Fibroblast of lung (primary cell): ENCODE measurements at regions not wholly inside any gene's neighbourhood (a gene's known extent, or its start where the extent isn't known, plus 50 kb on each side); places are given as distances from the start of the nearest gene placed in this dataset.

Experiments used
- DNase-seq, 2 donors: peaks; one replicate each; pipeline versions ENCODE4 v3.0.0 to v3.0.0-alpha.2; 2010; ENCODE audit warnings: low read depth in 2 of 2
- H2AFZ ChIP-seq: 2 replicates; pipeline ENCODE4 v1.5.1; 2012; ENCODE audit warnings: low read length, control low read depth, inconsistent platforms
- H3K27ac ChIP-seq: 2 replicates; pipeline ENCODE4 v1.5.1; 2011; ENCODE audit warnings: low read length, control low read depth; ENCODE audit not compliant: insufficient read depth
- H3K27me3 ChIP-seq: 2 replicates; pipeline ENCODE4 v1.5.1; 2011; ENCODE audit warnings: mild to moderate bottlenecking, low read length; ENCODE audit not compliant: control insufficient read depth, insufficient read depth
- H3K36me3 ChIP-seq: 2 replicates; pipeline ENCODE4 v1.5.1; 2011; ENCODE audit warnings: low read length; ENCODE audit not compliant: control insufficient read depth, insufficient read depth
- H3K4me1 ChIP-seq: 2 replicates; pipeline ENCODE4 v1.5.1; 2011; ENCODE audit warnings: low read length; ENCODE audit not compliant: control insufficient read depth, insufficient read depth; ENCODE audit errors: extremely low read depth
- H3K4me2 ChIP-seq: 2 replicates; pipeline ENCODE4 v1.5.1; 2011; ENCODE audit warnings: low read length, control low read depth; ENCODE audit not compliant: insufficient read depth; ENCODE audit errors: extremely low read depth
- H3K4me3 ChIP-seq, 4 experiments: fragments of 200-600 bp in 1 of 4; sonication (generic) in 1 of 4; replicated peaks in 1 of 4; 2 replicates each; pipeline ENCODE4 v1.5.1; 2011 to 2016; ENCODE audit warnings: low read length in 4 of 4, low read depth in 3 of 4, mild to moderate bottlenecking in 3 of 4, control low read depth in 2 of 4, inconsistent platforms in 1 of 4, mixed read lengths in 1 of 4; ENCODE audit not compliant: insufficient read depth in 1 of 4; ENCODE audit errors: control extremely low read depth in 1 of 4
- H3K79me2 ChIP-seq: 2 replicates; pipeline ENCODE4 v1.5.1; 2012; ENCODE audit warnings: mild to moderate bottlenecking, low read length, inconsistent platforms; ENCODE audit not compliant: control insufficient read depth, insufficient read depth
- H3K9ac ChIP-seq: 2 replicates; pipeline ENCODE4 v1.5.1; 2011; ENCODE audit warnings: mild to moderate bottlenecking, low read length, control low read depth; ENCODE audit not compliant: insufficient read depth
- H3K9me3 ChIP-seq: 2 replicates; pipeline ENCODE4 v1.5.1; 2012; ENCODE audit warnings: low read depth, low read length; ENCODE audit not compliant: control insufficient read depth, insufficient read depth
- H4K20me1 ChIP-seq: 2 replicates; pipeline ENCODE4 v1.5.1; 2011; ENCODE audit warnings: low read length; ENCODE audit not compliant: control insufficient read depth, insufficient read depth; ENCODE audit errors: extremely low read depth
- EZH2 ChIP-seq: IDR thresholded peaks from 2 replicates; pipeline ENCODE4 v1.5.1; 2012; ENCODE audit warnings: low read length, control low read depth, mild to moderate bottlenecking; ENCODE audit errors: missing control alignments
- TF ChIP-seq, protein P1 (sequence below), 2 donors: IDR thresholded peaks in 1 of 2; conservative IDR thresholded peaks in 1 of 2; 1 replicate in 1 of 2; 2 replicates in 1 of 2; pipeline ENCODE4 v1.5.1; 2011 to 2012; ENCODE audit warnings: low read length in 2 of 2, control low read depth in 1 of 2, inconsistent platforms in 1 of 2, low read depth in 1 of 2, mild to moderate bottlenecking in 1 of 2

DNA sequence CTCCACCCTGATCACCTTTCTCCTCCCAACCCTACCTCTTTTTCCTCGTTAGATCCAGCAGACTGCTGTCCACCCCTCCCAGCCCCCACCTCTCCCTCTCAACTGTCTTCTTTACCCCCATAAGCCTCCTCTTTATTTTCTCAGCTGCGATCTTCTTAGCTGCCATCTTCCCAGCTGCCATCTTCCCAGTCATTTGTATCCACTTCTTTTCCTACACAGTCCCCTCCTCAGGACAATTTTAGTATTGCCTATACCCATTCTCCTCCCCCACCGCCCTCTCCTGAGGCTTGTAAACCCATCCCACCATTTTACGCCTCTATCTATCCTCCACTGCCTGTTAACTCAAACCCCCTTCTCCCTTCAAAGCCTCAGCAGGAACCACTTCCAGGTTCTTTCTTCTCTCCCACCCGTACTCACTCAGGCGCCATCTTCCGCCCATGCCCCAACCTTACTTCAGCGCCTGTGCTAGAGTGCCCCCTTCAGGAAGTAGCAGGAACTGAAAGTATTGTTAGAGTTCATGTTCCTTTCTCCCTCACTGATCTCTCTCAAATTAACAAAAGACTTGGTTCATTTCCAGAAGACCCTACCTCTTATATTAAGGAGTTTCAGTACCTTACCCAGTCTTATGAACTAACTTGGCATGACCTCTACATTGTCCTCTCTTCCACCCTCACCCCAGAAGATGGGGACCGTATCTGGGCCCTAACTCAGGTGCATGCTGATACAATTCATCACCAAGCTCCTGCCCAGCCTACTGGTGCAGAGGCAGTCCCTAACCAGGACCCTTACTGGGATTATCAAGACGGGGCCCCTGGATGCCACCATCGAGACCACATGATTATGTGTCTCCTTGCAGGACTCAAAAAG is 236.0 kb downstream of the ADGRG6 start:
- Histone ChIP-seq H3K36me3 (no peaks in the 10 kb centered on the region), H3K4me1 (no peaks in the 10 kb centered on the region), H3K9me3 (no peaks in the 10 kb centered on the region), H3K9ac (no peak overlapping the region), H2AFZ (peak overlapping the region; percentile 19), H3K4me3 (no peak overlapping the region), H3K79me2 (no peaks in the 10 kb centered on the region), H3K27me3 (no peaks in the 10 kb centered on the region), H3K27ac (no peak overlapping the region), H3K4me2 (no peak overlapping the region), H4K20me1 (no peaks in the 10 kb centered on the region)
- TF ChIP-seq, protein P1, sequence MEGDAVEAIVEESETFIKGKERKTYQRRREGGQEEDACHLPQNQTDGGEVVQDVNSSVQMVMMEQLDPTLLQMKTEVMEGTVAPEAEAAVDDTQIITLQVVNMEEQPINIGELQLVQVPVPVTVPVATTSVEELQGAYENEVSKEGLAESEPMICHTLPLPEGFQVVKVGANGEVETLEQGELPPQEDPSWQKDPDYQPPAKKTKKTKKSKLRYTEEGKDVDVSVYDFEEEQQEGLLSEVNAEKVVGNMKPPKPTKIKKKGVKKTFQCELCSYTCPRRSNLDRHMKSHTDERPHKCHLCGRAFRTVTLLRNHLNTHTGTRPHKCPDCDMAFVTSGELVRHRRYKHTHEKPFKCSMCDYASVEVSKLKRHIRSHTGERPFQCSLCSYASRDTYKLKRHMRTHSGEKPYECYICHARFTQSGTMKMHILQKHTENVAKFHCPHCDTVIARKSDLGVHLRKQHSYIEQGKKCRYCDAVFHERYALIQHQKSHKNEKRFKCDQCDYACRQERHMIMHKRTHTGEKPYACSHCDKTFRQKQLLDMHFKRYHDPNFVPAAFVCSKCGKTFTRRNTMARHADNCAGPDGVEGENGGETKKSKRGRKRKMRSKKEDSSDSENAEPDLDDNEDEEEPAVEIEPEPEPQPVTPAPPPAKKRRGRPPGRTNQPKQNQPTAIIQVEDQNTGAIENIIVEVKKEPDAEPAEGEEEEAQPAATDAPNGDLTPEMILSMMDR (conservative IDR thresholded peaks at IDR 0.05 in 1 of 2, IDR thresholded peaks at IDR 0.05 in 1 of 2; ENCODE audit: low read depth in 1 of 2, low read length in 2 of 2) = peak; percentile 45 to 54
- no peak for TF ChIP-seq EZH2
- peak in 1 of 2 donors; percentile 29 for DNase-seq

DNA sequence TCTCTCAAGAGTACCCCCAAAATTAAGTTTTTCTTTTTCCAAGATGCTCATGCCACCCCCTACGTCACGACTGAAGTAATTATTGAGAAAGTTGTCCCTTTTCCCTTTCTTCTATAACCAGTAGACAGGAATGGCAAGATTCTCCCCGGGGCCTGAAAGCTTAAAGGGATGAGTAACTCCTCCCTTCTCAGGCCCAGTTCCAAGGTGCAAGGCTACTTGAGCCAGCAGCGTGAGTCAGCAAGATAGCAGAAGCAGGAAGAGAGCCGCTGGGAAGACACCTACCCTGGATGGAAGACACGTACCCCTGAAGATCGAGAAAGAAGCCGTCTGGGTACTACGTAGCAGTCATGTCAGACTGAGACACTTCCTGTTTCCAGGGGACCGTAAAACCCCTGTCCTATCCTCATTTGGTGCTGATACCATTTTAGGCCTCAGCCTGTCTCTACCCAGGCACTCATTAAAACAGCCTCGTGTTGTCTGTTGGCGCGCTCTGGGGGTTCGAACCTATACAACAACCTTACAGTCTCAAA is 241.0 kb downstream of the ADGRG6 start:
- no peak for TF ChIP-seq EZH2
- TF ChIP-seq, protein P1 (conservative IDR thresholded peaks at IDR 0.05 in 1 of 2, IDR thresholded peaks at IDR 0.05 in 1 of 2; ENCODE audit: low read depth in 1 of 2, low read length in 2 of 2) = no peak
- no peaks in the 10 kb centered on the region for H3K36me3 ChIP-seq
- no peaks in the 10 kb centered on the region for H3K9me3 ChIP-seq
- peak overlapping the region; percentile 30 for H3K4me2 ChIP-seq
- peaks cover 2% of the 10 kb centered on the region for H3K4me1 ChIP-seq
- DNase-seq = peak; percentile 74 to 85
- peak overlapping the region; percentile 25 for H2AFZ ChIP-seq
- no peak overlapping the region for H3K27ac ChIP-seq
- H3K4me3 ChIP-seq = no peak overlapping the region
- H4K20me1 ChIP-seq = no peaks in the 10 kb centered on the region
- no peaks in the 10 kb centered on the region for H3K79me2 ChIP-seq
- no peaks in the 10 kb centered on the region for H3K27me3 ChIP-seq
- no peak overlapping the region for H3K9ac ChIP-seq

DNA sequence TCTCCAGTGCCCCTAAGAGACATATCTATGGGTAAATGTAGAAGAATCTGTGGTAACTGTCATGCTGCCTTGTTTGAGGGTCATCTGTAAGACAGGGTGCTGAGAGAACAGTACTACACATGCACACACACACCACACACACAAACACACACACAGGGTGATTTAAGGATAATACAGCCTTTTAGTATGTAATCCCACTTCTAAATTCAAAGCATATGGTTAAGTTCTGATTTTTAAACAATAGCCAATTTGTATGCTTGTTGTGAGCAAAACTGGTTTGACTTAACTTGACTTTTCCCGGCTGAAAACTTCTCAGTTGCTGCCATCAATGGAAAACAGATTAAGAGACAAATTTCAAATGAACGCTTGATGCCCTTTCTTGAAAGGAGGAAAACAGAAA is 241.8 kb downstream of the ADGRG6 start:
- Histone ChIP-seq H3K27ac (no peak overlapping the region), H3K9ac (no peak overlapping the region), H3K4me3 (no peak overlapping the region), H3K9me3 (no peaks in the 10 kb centered on the region), H3K79me2 (no peaks in the 10 kb centered on the region), H3K27me3 (no peaks in the 10 kb centered on the region), H3K4me1 (peaks cover 2% of the 10 kb centered on the region), H4K20me1 (no peaks in the 10 kb centered on the region), H3K36me3 (no peaks in the 10 kb centered on the region), H2AFZ (no peak overlapping the region), H3K4me2 (no peak overlapping the region)
- TF ChIP-seq, protein P1 (conservative IDR thresholded peaks at IDR 0.05 in 1 of 2, IDR thresholded peaks at IDR 0.05 in 1 of 2; ENCODE audit: low read depth in 1 of 2, low read length in 2 of 2) = no peak
- no peak for TF ChIP-seq EZH2
- DNase-seq = no peak
